HepG2 (cell line): ENCODE measurements at regions not wholly inside any gene's neighbourhood (a gene's known extent, or its start where the extent isn't known, plus 50 kb on each side); places are given as distances from the start of the nearest gene placed in this dataset.

Experiments used
- ATAC-seq: fragments of 200-7000 bp; cut with Tn5 transposase; 3 replicates; pipeline ENCODE4 v1.9.1; 2020; ENCODE audit warnings: mild to moderate bottlenecking, moderate library complexity
- BruUV-seq: library from RNA; stranded (reverse); fragments of 400-500 nt; replicated peaks from 2 replicates; lab custom pipeline; 2021; lab: Mats Ljungman, UMichigan
- CTCF ChIA-PET: fragments of 300-600 bp; formaldehyde crosslinking; extraction: SDS; loops from one replicate; lab custom pipeline; 2021; ENCODE audit warnings: low total read pairs, inconsistent platforms, low intra/inter-chr PET ratio; lab: Yijun Ruan, JAX
- POLR2A ChIA-PET: fragments of 350-600 bp; sonication (Branson Sonifier 250); formaldehyde crosslinking; loops from one replicate; lab custom pipeline; 2020; ENCODE audit warnings: antibody characterized with exemption, inconsistent platforms; lab: Yijun Ruan, JAX
- DNase-seq: peaks from one replicate; pipeline ENCODE4 v3.0.0-alpha.2; 2015; ENCODE audit warnings: low spot score
- FAIRE-seq: peaks from 3 replicates; lab custom pipeline; 2011; peaks lifted over from hg19 to GRCh38; lab: Jason Lieb, UNC
- H2AFZ ChIP-seq: one replicate; pipeline ENCODE4 v1.6.1; 2011; ENCODE audit warnings: low read length, inconsistent platforms
- H3K27ac ChIP-seq: fragments of 300-600 bp; 3 replicates; pipeline ENCODE4 v1.8.0; 2011; ENCODE audit warnings: mixed run types, mild to moderate bottlenecking, mixed read lengths, low read length, inconsistent platforms; ENCODE audit not compliant: insufficient read depth; ENCODE audit errors: extremely low read length
- H3K27me3 ChIP-seq, 2 experiments: fragments of 200-600 bp in 1 of 2; 2 replicates in 1 of 2; 3 replicates in 1 of 2; pipeline versions ENCODE4 v1.6.0 to v1.8.0; 2011; ENCODE audit warnings: low read length in 2 of 2, mild to moderate bottlenecking in 2 of 2, moderate library complexity in 2 of 2, inconsistent platforms in 1 of 2; ENCODE audit not compliant: insufficient read depth in 2 of 2, control insufficient read depth in 1 of 2
- H3K36me3 ChIP-seq, 2 experiments: fragments of 200-600 bp in 1 of 2; replicated peaks in 1 of 2; 2 replicates in 1 of 2; 3 replicates in 1 of 2; pipeline versions ENCODE4 v1.5.1 to v1.8.0; 2011; ENCODE audit warnings: low read length in 2 of 2, inconsistent platforms in 1 of 2; ENCODE audit not compliant: insufficient read depth in 2 of 2, control insufficient read depth in 1 of 2
- H3K4me1 ChIP-seq: 2 replicates; pipeline ENCODE4 v1.5.1; 2012; ENCODE audit warnings: low read length, inconsistent platforms; ENCODE audit not compliant: insufficient read depth
- H3K4me2 ChIP-seq: 2 replicates; pipeline ENCODE4 v1.6.0; 2011; ENCODE audit warnings: low read depth, low read length, inconsistent platforms
- H3K4me3 ChIP-seq, 3 experiments: fragments of 200-600 bp in 1 of 3; sonication (generic), shearing (Covaris generic) in 1 of 3; replicated peaks in 1 of 3; 2 replicates each; pipeline ENCODE4 v1.5.1; 2011 to 2016; ENCODE audit warnings: low read length in 3 of 3, inconsistent platforms in 2 of 3, low read depth in 2 of 3, mild to moderate bottlenecking in 2 of 3, control low read depth in 1 of 3, mixed read lengths in 1 of 3; ENCODE audit not compliant: insufficient read depth in 1 of 3
- H3K79me2 ChIP-seq: one replicate; pipeline ENCODE4 v1.6.1; 2011; ENCODE audit warnings: low read length, inconsistent platforms; ENCODE audit not compliant: insufficient read depth
- H3K9ac ChIP-seq: 2 replicates; pipeline ENCODE4 v1.6.0; 2011; ENCODE audit warnings: mild to moderate bottlenecking, low read depth, low read length, inconsistent platforms; ENCODE audit not compliant: insufficient read depth
- H3K9me3 ChIP-seq: 2 replicates; pipeline ENCODE4 v1.5.1; 2012; ENCODE audit warnings: mild to moderate bottlenecking, low read length
- H4K20me1 ChIP-seq: 2 replicates; pipeline ENCODE4 v1.6.0; 2011; ENCODE audit warnings: inconsistent platforms, mild to moderate bottlenecking, low read length, moderate library complexity; ENCODE audit not compliant: insufficient read depth
- FUBP1 ChIP-seq: sonication (generic); formaldehyde crosslinking; IDR thresholded peaks from 2 replicates; pipeline ENCODE4 v1.5.1; 2020; ENCODE audit warnings: missing genetic modification reagents, mild to moderate bottlenecking, borderline replicate concordance
- MED1 ChIP-seq: sonication (generic); formaldehyde crosslinking; IDR thresholded peaks from 2 replicates; pipeline ENCODE4 v1.4.0; 2020; ENCODE audit warnings: missing genetic modification reagents
- NR2F2 ChIP-seq: IDR thresholded peaks from 2 replicates; pipeline ENCODE4 v1.6.1; 2012; ENCODE audit warnings: low read depth, inconsistent platforms, borderline replicate concordance
- PBX3 ChIP-seq: sonication (generic); formaldehyde crosslinking; IDR thresholded peaks from 2 replicates; pipeline ENCODE4 v1.8.1; 2023; ENCODE audit warnings: missing genetic modification reagents, inconsistent platforms, borderline replicate concordance
- STAT6 ChIP-seq: sonication (generic); formaldehyde crosslinking; IDR thresholded peaks from 2 replicates; pipeline ENCODE4 v1.4.0; 2020; ENCODE audit warnings: missing genetic modification reagents, mild to moderate bottlenecking, borderline replicate concordance
- ZBTB33 ChIP-seq: sonication (generic); formaldehyde crosslinking; IDR thresholded peaks from 2 replicates; pipeline ENCODE4 v1.4.0; 2020; ENCODE audit warnings: missing genetic modification reagents
- ZNF20 ChIP-seq: sonication (generic); formaldehyde crosslinking; IDR thresholded peaks from 2 replicates; pipeline ENCODE4 v1.4.0; 2020; ENCODE audit warnings: mild to moderate bottlenecking, moderate library complexity, missing genetic modification reagents
- ZNF281 ChIP-seq: sonication (generic); formaldehyde crosslinking; IDR thresholded peaks from 2 replicates; pipeline ENCODE4 v1.4.0; 2020; ENCODE audit warnings: missing genetic modification reagents, borderline replicate concordance
- ZNF441 ChIP-seq: sonication (generic); formaldehyde crosslinking; IDR thresholded peaks from 2 replicates; pipeline ENCODE4 v1.7.0; 2021; ENCODE audit warnings: missing genetic modification reagents, borderline replicate concordance
- ZNF710 ChIP-seq: sonication (generic); formaldehyde crosslinking; IDR thresholded peaks from 2 replicates; pipeline ENCODE4 v1.5.0; 2020; ENCODE audit warnings: mild to moderate bottlenecking, missing genetic modification reagents, borderline replicate concordance
- ZNF75D ChIP-seq: sonication (generic); formaldehyde crosslinking; IDR thresholded peaks from 2 replicates; pipeline ENCODE4 v1.8.1; 2023; ENCODE audit warnings: missing genetic modification reagents, mild to moderate bottlenecking, borderline replicate concordance
- WGBS: methylation state at CpG from one replicate; pipeline ENCODE4 v1.1.6; 2017; ENCODE audit warnings: low lambda C conversion rate; 5-methylcytosine and 5-hydroxymethylcytosine counted together
- in situ Hi-C: cut with HindIII; loops from 2 replicates; pipeline ENCODE4 v1.10.0; 2017; ENCODE audit warnings: low pct_unique_long_range_greater_than_20kb; ENCODE audit not compliant: extremely low pct_ligation_motif_present
- intact Hi-C: fragments of 100-400 bp; cut with micrococcal nuclease; formaldehyde crosslinking; loops from one replicate; pipeline ENCODE4 v1.10.0; 2022; ENCODE audit not compliant: unreplicated experiment

GRCh38 chr19:28864577-28865042, 348.3 kb downstream of the UQCRFS1 start:
- BruUV-seq, result no TSS peak
- Histone ChIP-seq H3K4me2 (no peak overlapping the region), H3K9me3 (no peaks in the 10 kb centered on the region; the same call in 1 of the 2 replicates), H3K4me1 (no peaks in the 10 kb centered on the region), H3K9ac (no peak overlapping the region), H3K27ac (no peak overlapping the region), H2AFZ (no peak overlapping the region), H3K4me3 (no peak overlapping the region), H3K36me3 (no peaks in the 10 kb centered on the region), H3K79me2 (no peaks in the 10 kb centered on the region), H4K20me1 (no peaks in the 10 kb centered on the region), H3K27me3 (no peaks in the 10 kb centered on the region)
- ChIA-PET CTCF (no interaction called here), POLR2A (no interaction called here)
- in situ Hi-C loops, result no loop called here
- ATAC-seq (no peak), FAIRE-seq (no peak), DNase-seq (no peak)
- 9% methylated on average over 9 of the region's 9 CpGs for WGBS
- intact Hi-C loops, result no loop called here
- TF ChIP-seq STAT6 (CRISPR knock-in tag), result no peak
- TF ChIP-seq ZNF710 (CRISPR knock-in tag), result no peak
- no peak for TF ChIP-seq ZNF20 (CRISPR knock-in tag)
- no peak for TF ChIP-seq MED1
- no peak for TF ChIP-seq ZNF441
- TF ChIP-seq FUBP1 (CRISPR knock-in tag), result no peak
- TF ChIP-seq PBX3, result no peak
- no peak for TF ChIP-seq NR2F2
- TF ChIP-seq ZBTB33, result no peak
- no peak for TF ChIP-seq ZNF75D (CRISPR knock-in tag)
- TF ChIP-seq ZNF281 (CRISPR knock-in tag), result no peak
